Transverse colon (tissue), 3 donors: ENCODE measurements at regions not wholly inside any gene's neighbourhood (a gene's known extent, or its start where the extent isn't known, plus 50 kb on each side); places are given as distances from the start of the nearest gene placed in this dataset.

Source experiments
- CTCF ChIP-seq, 5 experiments: fragments of 200-600 bp in 3 of 5; fragments of 450-650 bp in 2 of 5; sonication (generic) in 3 of 5; IDR thresholded peaks; 1 replicate in 2 of 5; 2 replicates in 3 of 5; pipeline ENCODE4 v1.5.1; 2016 to 2017; ENCODE audit warnings: antibody characterized with exemption in 5 of 5, inconsistent platforms in 3 of 5, mild to moderate bottlenecking in 2 of 5, moderate library complexity in 1 of 5
- POLR2A ChIP-seq: fragments of 450-650 bp; IDR thresholded peaks from one replicate; pipeline ENCODE4 v1.6.1; 2016; ENCODE audit warnings: antibody characterized with exemption, mild to moderate bottlenecking, moderate library complexity

GRCh38 chr5:57538341-57538955 lies 55.8 kb upstream of the ACTBL2 start:
- TF ChIP-seq CTCF (IDR thresholded peaks at IDR 0.05): no peak
- TF ChIP-seq POLR2A: no peak
